Nephron progenitor cell (in vitro differentiated cells): ENCODE measurements at regions not wholly inside any gene's neighbourhood (a gene's known extent, or its start where the extent isn't known, plus 50 kb on each side); places are given as distances from the start of the nearest gene placed in this dataset.
"Not testable (repeated sequence)": the region's sequence is repeated elsewhere in the genome, so short reads cannot be mapped to it uniquely, and the experiment has no call there.

Experiments
- DNase-seq: peaks from one replicate; pipeline ENCODE4 v3.0.0; 2021
- H3K27ac Mint-ChIP-seq: 2 replicates; pipeline ENCODE4 v1.8.0; 2021; ENCODE audit warnings: mild to moderate bottlenecking, moderate library complexity, mixed read lengths
- H3K27me3 Mint-ChIP-seq: 2 replicates; pipeline ENCODE4 v1.8.0; 2021; ENCODE audit warnings: mild to moderate bottlenecking, low read depth, mixed read lengths; ENCODE audit not compliant: poor library complexity
- H3K36me3 Mint-ChIP-seq: 2 replicates; pipeline ENCODE4 v1.8.0; 2021; ENCODE audit warnings: low read depth, mixed read lengths
- H3K4me1 Mint-ChIP-seq: 2 replicates; pipeline ENCODE4 v1.8.0; 2021; ENCODE audit warnings: mixed read lengths
- H3K4me3 Mint-ChIP-seq: 2 replicates; pipeline ENCODE4 v1.8.0; 2021; ENCODE audit warnings: mild to moderate bottlenecking, moderate library complexity, mixed read lengths
- H3K9me3 Mint-ChIP-seq: 2 replicates; pipeline ENCODE4 v1.8.0; 2021; ENCODE audit warnings: mild to moderate bottlenecking, moderate library complexity, mixed read lengths
- TF ChIP-seq, protein P1 (sequence below): fragments of 200-600 bp; sonication (generic); IDR thresholded peaks from 2 replicates; pipeline ENCODE4 v1.5.0; 2021; ENCODE audit warnings: antibody characterized with exemption

GRCh38 chr20:30811885-30812671 is 445.4 kb upstream of the DEFB115 start:
- peaks cover 7% of the 10 kb centered on the region for H3K36me3 Mint-ChIP-seq
- H3K9me3 Mint-ChIP-seq = no peaks in the 10 kb centered on the region
- no peak overlapping the region for H3K4me3 Mint-ChIP-seq
- no peaks in the 10 kb centered on the region for H3K27me3 Mint-ChIP-seq
- H3K4me1 Mint-ChIP-seq = no peaks in the 10 kb centered on the region
- TF ChIP-seq, protein P1, sequence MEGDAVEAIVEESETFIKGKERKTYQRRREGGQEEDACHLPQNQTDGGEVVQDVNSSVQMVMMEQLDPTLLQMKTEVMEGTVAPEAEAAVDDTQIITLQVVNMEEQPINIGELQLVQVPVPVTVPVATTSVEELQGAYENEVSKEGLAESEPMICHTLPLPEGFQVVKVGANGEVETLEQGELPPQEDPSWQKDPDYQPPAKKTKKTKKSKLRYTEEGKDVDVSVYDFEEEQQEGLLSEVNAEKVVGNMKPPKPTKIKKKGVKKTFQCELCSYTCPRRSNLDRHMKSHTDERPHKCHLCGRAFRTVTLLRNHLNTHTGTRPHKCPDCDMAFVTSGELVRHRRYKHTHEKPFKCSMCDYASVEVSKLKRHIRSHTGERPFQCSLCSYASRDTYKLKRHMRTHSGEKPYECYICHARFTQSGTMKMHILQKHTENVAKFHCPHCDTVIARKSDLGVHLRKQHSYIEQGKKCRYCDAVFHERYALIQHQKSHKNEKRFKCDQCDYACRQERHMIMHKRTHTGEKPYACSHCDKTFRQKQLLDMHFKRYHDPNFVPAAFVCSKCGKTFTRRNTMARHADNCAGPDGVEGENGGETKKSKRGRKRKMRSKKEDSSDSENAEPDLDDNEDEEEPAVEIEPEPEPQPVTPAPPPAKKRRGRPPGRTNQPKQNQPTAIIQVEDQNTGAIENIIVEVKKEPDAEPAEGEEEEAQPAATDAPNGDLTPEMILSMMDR = no peak
- no peak overlapping the region for H3K27ac Mint-ChIP-seq
- no peak for DNase-seq

DNA sequence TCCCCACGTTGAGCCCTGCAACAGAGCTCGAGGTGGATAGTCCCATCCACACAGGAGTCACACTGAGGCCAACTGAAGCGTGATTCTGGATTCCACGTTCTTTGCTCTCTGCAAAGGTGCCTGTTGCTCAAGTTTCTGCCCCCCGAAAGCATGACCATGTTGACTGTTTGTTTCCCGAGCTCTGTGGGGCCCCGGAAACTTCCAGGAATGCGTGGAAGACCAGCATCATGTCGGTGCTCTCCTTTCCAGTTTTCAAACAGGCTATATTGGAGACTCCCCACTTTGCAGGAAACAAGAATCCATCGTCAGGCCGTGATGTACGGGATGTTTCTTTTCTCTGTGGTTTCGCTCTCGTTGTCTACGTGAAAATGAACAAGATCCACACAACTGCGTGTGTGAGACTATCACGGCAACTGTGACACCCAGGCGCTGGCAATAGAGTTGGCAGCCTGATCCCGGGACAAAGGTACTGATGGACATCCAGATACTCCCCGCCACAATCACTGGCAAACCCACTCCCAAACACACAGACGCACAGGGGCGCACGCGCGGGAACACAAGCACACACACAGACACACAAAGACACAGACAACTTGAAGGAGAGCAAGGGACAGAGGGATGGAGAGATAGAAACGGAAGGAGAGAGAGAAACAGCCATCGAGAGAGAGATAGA is 444.6 kb upstream of the DEFB115 start:
- TF ChIP-seq, protein P1 = no peak
- no peak for DNase-seq

DNA sequence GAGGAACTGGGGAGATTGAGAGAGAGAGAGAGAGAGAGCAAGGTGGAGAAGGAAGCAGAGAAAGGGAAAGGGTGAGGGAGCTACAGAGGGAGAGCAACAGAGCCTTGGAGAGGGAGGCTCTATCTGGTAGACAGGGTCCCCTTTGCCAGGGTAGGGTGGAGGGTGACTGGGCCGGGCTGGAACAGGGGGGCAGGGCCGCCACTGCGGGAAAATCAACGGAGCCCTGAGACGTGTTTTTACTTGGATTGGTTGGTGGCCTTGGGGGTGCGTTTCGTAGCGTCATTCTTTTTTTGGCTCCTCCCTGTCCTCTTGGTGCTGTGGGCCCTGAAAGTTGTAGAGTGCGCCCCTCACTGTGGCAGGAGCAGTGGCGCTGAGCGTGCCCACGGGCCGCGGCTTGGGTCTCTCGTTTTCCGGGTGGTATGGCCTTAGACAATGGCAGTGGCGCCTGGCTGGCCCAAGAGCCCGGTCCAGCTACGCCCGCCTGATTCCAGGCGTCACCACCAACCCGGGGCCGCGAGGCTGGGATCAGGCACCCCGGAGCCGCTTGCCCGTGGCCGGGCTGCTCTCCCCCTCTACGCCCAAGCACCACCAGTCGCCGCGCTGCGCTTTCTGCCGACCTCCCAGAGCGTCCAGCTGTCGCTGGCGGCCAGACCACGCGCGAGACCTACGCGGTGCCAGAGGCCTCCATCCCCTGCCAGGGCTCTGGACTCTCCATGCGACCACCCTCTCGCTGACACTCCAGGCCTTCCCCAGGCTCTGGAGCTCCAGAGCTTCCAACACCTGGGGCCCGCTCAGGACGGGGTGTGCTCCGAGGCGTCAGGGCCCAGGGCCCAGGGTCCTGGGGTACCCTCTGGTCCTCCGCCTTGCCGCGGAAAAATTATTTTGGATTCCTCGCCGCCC is 443.8 kb upstream of the DEFB115 start:
- DNase-seq, H3K27ac Mint-ChIP-seq, H3K4me3 Mint-ChIP-seq, H3K4me1 Mint-ChIP-seq, H3K36me3 Mint-ChIP-seq, H3K27me3 Mint-ChIP-seq, H3K9me3 Mint-ChIP-seq: not testable (repeated sequence)

More for the DNA sequence above, 444.6 kb upstream of the DEFB115 start:
- peaks cover 7% of the 10 kb centered on the region for H3K36me3 Mint-ChIP-seq
- H3K4me3 Mint-ChIP-seq = no peak overlapping the region
- no peaks in the 10 kb centered on the region for H3K4me1 Mint-ChIP-seq
- no peaks in the 10 kb centered on the region for H3K27me3 Mint-ChIP-seq
- H3K27ac Mint-ChIP-seq = no peak overlapping the region
- no peaks in the 10 kb centered on the region for H3K9me3 Mint-ChIP-seq

DNA sequence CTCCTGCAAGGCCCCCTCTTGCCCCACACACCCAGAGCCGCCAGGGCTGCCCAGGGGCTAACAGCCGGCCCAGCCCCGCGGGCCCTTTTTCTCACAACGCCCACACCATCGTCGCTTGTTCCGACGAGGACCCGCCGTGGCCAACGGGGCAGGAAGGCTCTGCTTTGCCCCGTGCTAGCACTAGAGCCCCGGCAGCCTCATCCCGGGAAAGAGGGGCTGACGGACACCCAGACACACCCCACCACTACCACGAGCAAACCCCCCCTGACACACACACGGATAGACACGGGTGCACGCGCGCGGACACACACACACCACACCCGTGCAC is 443.2 kb upstream of the DEFB115 start:
- not testable (repeated sequence) for H3K27me3 Mint-ChIP-seq, H3K27ac Mint-ChIP-seq, DNase-seq

GRCh38 chr20:30815027-30815576 is 442.4 kb upstream of the DEFB115 start:
- not testable (repeated sequence) for DNase-seq, H3K27me3 Mint-ChIP-seq, H3K27ac Mint-ChIP-seq, H3K9me3 Mint-ChIP-seq, H3K4me1 Mint-ChIP-seq, H3K4me3 Mint-ChIP-seq, H3K36me3 Mint-ChIP-seq

More for the DNA sequence above, 443.2 kb upstream of the DEFB115 start:
- H3K36me3 Mint-ChIP-seq, H3K9me3 Mint-ChIP-seq, H3K4me3 Mint-ChIP-seq, H3K4me1 Mint-ChIP-seq: not testable (repeated sequence)

DNA sequence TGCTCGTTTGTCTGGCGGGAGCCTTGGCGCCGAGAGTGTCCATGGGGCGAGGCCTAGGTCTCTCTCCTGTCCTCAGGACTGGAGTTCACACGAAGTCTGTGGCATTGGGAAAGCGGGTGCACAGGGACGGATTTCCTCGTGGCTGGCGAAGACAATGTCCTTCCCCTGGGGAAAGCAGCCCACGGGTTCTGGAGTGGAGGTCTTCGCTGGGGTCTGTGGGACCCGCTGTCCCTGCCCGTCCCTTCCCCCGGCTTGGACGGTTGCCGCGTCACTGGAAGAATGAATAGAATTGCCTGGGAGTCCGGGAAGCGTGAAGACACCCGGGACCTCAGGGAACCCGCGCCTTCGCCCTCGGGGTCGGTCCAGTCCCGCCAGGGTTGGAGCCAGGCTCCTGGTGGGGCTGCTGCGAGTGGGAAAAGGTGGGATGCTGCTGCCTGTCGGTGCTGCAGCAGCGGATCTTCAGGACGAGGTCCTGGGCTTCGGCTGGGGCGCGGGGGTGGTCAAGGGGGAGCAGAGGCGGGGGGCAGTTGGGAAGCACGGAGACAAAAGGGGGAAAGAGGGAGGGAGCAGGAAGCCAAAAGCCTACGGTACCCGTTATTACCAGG is 441.8 kb upstream of the DEFB115 start:
- no peak for DNase-seq
- Mint-ChIP-seq H3K27me3 (no peaks in the 10 kb centered on the region), H3K36me3 (peaks cover 7% of the 10 kb centered on the region), H3K4me1 (no peaks in the 10 kb centered on the region), H3K4me3 (no peak overlapping the region), H3K27ac (no peak overlapping the region), H3K9me3 (no peaks in the 10 kb centered on the region)
- TF ChIP-seq, protein P1 = no peak
